Esophagus (tissue), 2 donors: ENCODE measurements at regions not wholly inside any gene's neighbourhood (a gene's known extent, or its start where the extent isn't known, plus 50 kb on each side); places are given as distances from the start of the nearest gene placed in this dataset.

Source experiments
- H3K27ac ChIP-seq, 2 donors: one replicate each; pipeline ENCODE4 v1.5.1; 2013; ENCODE audit warnings: low read depth in 2 of 2, mild to moderate bottlenecking in 2 of 2, inconsistent platforms in 1 of 2, low read length in 1 of 2, moderate library complexity in 1 of 2
- H3K27me3 ChIP-seq, 2 donors: one replicate each; pipeline ENCODE4 v1.6.1; 2013; ENCODE audit warnings: low read length in 2 of 2, control low read depth in 1 of 2, mild to moderate bottlenecking in 1 of 2; ENCODE audit not compliant: insufficient read depth in 2 of 2, control insufficient read depth in 1 of 2
- H3K36me3 ChIP-seq, 2 donors: one replicate each; pipeline ENCODE4 v1.6.1; 2013; ENCODE audit warnings: low read length in 1 of 2; ENCODE audit not compliant: control insufficient read depth in 2 of 2, insufficient read depth in 2 of 2
- H3K4me1 ChIP-seq, 2 donors: one replicate each; pipeline ENCODE4 v1.6.1; 2013; ENCODE audit warnings: low read length in 1 of 2; ENCODE audit not compliant: control insufficient read depth in 2 of 2, insufficient read depth in 2 of 2
- H3K4me3 ChIP-seq, 2 donors: one replicate each; pipeline ENCODE4 v1.5.1; 2013; ENCODE audit warnings: low read length in 2 of 2, mild to moderate bottlenecking in 2 of 2, low read depth in 1 of 2, moderate library complexity in 1 of 2
- H3K9me3 ChIP-seq, 2 donors: one replicate each; pipeline ENCODE4 v1.6.1; 2013; ENCODE audit warnings: mild to moderate bottlenecking in 2 of 2, low read depth in 1 of 2, low read length in 1 of 2, moderate library complexity in 1 of 2; ENCODE audit not compliant: control insufficient read depth in 2 of 2, insufficient read depth in 1 of 2
- WGBS, 2 donors: extraction: QIAGEN DNeasy Blood & Tissue Kit; methylation state at CpG; one replicate each; pipeline ENCODE4 v1.1.7; 2013; 5-methylcytosine and 5-hydroxymethylcytosine counted together
- donor health status: healthy with polysubstance abuse.
- donor health status: Bipolar disorder and iron deficiency.

DNA sequence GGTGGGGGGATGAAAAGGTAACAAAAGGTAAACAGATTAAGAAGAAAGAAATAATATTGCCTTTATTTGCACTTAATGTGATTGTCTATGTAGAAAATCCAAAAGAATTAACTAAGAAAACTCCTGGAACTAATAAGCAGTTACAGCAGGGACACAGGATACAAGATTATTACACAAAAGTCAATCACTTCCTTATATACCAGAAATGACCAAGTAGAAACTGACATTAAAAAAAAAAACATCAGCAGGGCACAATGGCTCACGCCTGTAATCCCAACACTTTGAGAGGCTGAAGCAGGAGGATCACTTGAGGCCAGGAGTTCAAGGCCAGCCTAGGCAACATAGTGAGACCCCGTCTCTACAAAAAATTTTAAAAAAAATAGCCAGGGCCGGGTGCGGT is 123.2 kb upstream of the RIPOR2 start:
- H3K27me3 ChIP-seq = no peaks in the 10 kb centered on the region
- H3K36me3 ChIP-seq = no peaks in the 10 kb centered on the region
- no peak overlapping the region for H3K4me3 ChIP-seq
- no peaks in the 10 kb centered on the region for H3K9me3 ChIP-seq
- 94 to 97% methylated on average over 4 of the region's 4 CpGs for WGBS, 2 donors
- H3K4me1 ChIP-seq = no peaks in the 10 kb centered on the region
- H3K27ac ChIP-seq = no peak overlapping the region

DNA sequence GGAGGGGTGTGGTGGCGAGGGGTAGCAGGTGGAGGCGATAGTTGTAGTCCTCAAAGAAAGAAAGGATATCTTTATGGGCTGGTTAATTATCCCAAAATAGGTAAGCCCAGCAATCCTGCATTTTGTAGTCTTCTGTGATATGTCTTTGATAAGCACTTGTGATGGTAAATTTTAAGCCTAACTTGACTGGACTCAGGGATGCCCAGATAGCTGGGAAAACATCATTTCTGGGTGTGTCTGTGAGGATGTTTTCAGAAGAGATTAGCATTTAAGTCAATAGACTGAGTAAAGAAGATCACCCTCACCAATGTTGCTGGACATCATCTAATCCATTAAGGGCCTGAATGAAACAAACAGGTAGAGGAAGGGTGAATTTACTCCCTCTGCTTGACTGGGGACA is 124.8 kb upstream of the RIPOR2 start:
- Histone ChIP-seq H3K4me3 (no peak overlapping the region), H3K27me3 (no peaks in the 10 kb centered on the region), H3K36me3 (no peaks in the 10 kb centered on the region), H3K4me1 (no peaks in the 10 kb centered on the region), H3K9me3 (no peaks in the 10 kb centered on the region), H3K27ac (no peak overlapping the region)
- 97 to 98% methylated on average over 2 of the region's 2 CpGs for WGBS, 2 donors

DNA sequence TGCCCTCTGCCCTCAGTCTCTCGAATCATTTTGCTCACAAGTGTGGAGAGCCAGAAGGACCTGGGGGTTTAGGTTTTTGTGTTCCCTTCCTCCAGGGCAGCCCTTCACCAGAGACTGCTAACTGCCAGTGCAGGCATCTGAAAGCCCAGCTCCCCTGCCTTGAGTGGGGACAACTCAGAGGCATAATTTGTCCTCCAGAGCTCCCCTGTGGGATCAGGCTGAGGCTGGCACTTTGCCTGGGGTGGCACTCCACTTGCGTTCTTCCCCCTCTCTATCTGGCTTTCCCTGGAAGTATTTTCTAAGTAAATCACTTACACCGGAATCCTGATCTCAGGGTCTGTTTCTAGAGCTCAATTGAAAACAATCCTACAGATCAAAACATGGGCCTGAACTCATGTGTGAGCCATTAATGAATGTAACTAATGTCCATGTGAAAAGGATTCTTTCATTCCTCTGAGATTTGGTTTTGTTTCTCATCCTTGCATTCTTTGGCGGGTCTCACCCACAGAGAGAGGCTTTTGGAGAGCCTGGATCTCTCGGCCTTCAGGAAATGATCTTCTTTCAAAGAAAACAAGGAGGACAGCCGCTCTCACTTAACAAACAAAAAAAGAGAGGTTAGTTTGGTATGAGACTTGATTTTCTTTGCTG is 125.7 kb upstream of the RIPOR2 start:
- Histone ChIP-seq H3K4me3 (no peak overlapping the region), H3K9me3 (no peaks in the 10 kb centered on the region), H3K27me3 (no peaks in the 10 kb centered on the region), H3K36me3 (no peaks in the 10 kb centered on the region), H3K4me1 (no peaks in the 10 kb centered on the region), H3K27ac (no peak overlapping the region)
- 73 to 76% methylated on average over 6 of the region's 6 CpGs for WGBS, 2 donors

DNA sequence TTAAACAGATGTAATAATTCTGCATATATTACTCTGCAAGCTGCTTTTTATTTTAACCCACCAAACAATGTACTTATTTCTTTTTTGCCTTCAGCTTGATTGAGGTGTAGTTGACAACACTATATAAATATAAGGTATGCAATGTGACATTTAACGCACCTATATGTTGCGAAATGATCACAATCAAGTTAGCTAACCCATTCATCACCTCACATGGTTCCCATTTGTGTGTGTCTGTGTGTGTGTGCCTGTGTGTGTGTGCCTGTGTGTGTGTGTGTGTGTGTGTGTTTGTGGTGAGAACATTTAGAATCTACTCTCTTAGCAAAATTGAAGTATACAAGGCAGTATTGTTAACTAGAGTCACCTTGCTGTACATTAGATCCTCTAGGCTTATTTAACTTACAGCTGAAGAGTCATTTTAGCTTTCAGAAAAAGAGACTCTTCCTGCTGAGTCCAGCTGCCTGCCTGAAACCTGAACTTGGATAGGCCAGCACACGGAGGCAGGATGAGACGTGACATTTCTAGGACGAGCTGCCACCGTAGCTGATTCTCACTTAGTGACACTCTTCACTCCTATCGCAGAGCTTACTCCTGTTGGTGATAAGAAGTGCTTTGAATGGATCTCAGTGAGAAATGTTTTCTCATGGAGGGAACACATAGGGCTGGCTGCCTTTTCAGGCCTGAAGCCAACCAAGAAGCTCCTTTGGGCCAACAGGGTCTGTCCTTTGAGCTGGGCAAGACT is 126.5 kb upstream of the RIPOR2 start:
- H3K4me1 ChIP-seq = no peaks in the 10 kb centered on the region
- no peaks in the 10 kb centered on the region for H3K27me3 ChIP-seq
- no peaks in the 10 kb centered on the region for H3K9me3 ChIP-seq
- 76 to 89% methylated on average over 7 of the region's 7 CpGs for WGBS, 2 donors
- no peaks in the 10 kb centered on the region for H3K36me3 ChIP-seq
- no peak overlapping the region for H3K27ac ChIP-seq
- H3K4me3 ChIP-seq = no peak overlapping the region

DNA sequence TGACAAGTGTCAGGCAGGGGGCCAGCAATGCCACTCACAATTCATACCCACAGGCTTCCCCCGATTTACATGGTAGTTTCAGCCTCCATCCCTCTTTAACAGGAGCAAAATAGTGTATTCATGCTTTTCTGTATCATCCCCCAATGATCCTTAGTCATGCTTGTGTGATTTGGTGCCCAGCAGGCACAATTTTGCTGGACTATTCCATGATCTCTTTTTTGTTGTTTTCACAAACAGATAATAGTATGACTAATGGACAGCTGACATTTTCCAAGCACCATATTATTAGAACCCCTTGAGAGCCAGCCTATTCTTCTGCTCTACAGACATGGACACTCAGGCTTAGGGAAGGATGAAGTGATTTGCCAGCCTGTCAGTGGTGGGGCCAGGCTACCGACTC is 128.2 kb upstream of the RIPOR2 start:
- Histone ChIP-seq H3K27ac (no peak overlapping the region), H3K4me1 (no peaks in the 10 kb centered on the region), H3K27me3 (no peaks in the 10 kb centered on the region), H3K36me3 (no peaks in the 10 kb centered on the region), H3K4me3 (no peak overlapping the region), H3K9me3 (no peaks in the 10 kb centered on the region)
- 83 to 91% methylated on average over 2 of the region's 2 CpGs for WGBS, 2 donors

DNA sequence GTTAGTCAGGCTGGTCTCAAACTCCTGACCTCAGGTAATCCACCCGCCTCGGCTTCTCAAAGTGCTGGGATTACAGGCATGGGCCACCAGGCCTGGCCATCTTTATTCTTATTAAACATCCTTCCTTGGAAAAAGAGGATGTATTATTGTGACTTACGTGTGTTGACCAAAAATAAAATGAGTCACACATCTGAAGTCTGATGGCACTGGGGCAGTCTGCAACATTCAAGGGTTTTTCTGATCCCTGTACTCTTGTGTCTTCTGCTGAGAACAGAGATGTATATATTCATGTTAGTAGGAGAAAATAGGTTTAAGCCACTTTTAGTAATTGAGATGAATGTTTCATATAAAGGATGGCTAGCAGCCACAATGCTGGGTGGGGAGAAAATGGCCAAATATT is 129.9 kb upstream of the RIPOR2 start:
- Histone ChIP-seq H3K27me3 (no peaks in the 10 kb centered on the region), H3K36me3 (no peaks in the 10 kb centered on the region), H3K4me1 (no peaks in the 10 kb centered on the region), H3K4me3 (no peak overlapping the region), H3K27ac (no peak overlapping the region), H3K9me3 (no peaks in the 10 kb centered on the region)
- WGBS, 2 donors = 90 to 91% methylated on average over 3 of the region's 3 CpGs

DNA sequence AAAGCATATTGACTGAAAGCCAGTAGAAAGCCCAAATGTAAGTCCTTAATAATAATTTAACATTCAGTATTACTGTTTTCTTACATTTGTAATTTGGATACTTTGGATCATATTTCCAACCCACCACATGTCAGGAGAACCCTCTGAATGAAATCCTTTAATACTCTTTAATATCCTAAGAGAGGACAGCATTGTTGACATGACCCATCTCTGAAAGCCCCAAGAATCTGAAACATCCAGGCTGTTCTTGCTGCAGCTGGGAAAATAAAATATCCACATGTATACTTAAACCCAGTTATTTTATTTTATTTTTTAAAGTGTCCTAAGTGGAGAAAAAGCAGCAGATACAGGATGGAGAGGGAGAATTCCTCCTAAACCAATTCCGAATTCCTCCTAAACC is 130.8 kb upstream of the RIPOR2 start:
- Histone ChIP-seq H3K36me3 (no peaks in the 10 kb centered on the region), H3K27ac (no peak overlapping the region), H3K4me3 (no peak overlapping the region), H3K9me3 (no peaks in the 10 kb centered on the region), H3K27me3 (no peaks in the 10 kb centered on the region), H3K4me1 (no peaks in the 10 kb centered on the region)
- 87% methylated on average over 1 of the region's 1 CpG for WGBS, 2 donors

DNA sequence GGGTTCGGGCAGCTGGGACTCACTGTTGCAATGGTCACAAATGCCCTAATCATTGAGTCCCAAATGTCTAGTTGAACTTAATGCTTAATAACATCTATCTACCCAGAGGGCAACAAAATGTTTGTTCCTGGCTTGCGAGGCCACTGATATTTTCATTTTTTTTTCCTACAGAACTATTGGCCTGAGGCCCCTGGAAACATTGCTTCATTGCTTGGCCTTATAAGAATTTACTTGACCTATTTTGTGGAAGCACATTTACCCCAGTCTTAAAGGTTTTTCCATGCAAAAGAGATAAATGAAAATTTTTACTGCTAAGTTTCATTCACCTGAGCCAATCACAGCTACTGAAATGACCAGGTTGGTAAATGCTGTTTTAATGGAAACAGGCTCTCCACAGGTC is 133.1 kb upstream of the RIPOR2 start:
- 89 to 94% methylated on average over 2 of the region's 2 CpGs for WGBS, 2 donors
- Histone ChIP-seq H3K27ac (no peak overlapping the region), H3K9me3 (no peaks in the 10 kb centered on the region), H3K4me1 (no peaks in the 10 kb centered on the region), H3K27me3 (no peaks in the 10 kb centered on the region), H3K4me3 (no peak overlapping the region), H3K36me3 (no peaks in the 10 kb centered on the region)

DNA sequence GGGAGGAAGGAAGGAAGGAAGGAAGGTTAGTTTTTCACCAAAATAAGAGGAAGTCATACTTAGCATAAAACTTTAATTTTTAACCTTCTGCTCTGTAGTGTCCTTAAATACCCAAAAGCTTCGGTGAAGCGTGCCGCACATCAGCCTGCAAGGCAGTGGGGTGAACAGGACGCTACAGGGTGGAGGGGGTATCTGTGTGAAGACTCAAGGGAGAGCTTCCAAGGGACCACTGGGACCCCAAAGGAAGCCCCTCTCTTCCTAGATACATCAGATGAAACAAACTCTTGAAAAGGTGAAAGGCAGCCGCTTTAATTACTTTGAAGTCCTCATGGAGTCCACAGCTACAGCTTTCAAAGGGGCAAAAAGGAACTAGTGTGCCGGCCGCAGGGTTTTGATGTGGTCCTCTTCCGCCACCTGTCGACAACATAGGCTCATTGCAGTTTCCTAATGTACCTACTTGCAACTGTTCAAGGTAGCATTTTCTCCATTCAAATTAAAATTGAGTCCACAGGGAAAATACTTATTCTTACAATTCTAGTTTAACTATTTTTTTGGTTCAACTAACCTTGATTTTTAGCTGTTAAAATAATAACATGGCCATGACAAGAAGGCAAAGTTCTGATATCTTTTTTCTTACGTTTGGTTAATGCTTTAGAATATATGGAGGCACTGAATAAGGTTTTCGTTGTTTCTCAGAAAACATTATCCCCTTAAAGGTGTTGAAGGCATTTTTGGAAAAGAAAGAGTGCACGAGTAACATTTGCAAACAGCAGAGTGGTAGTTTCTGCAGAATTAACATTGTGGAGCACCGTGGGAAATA is 135.0 kb upstream of the RIPOR2 start:
- Histone ChIP-seq H3K9me3 (no peaks in the 10 kb centered on the region), H3K4me3 (no peak overlapping the region), H3K27me3 (no peaks in the 10 kb centered on the region), H3K4me1 (no peaks in the 10 kb centered on the region), H3K27ac (peak overlapping the region in 1 of 2 donors; percentile 2), H3K36me3 (no peaks in the 10 kb centered on the region)
- WGBS, 2 donors = 42% methylated on average over 13 of the region's 13 CpGs
